Immature natural killer cell (primary cell): ENCODE measurements at regions not wholly inside any gene's neighbourhood (a gene's known extent, or its start where the extent isn't known, plus 50 kb on each side); places are given as distances from the start of the nearest gene placed in this dataset.

Experiments used
- DNase-seq, 3 donors: peaks; one replicate each; pipeline ENCODE4 v3.0.0; 2022; ENCODE audit warnings: mixed read lengths in 1 of 3
- H3K27ac Mint-ChIP-seq, 6 donors: one replicate each; pipeline ENCODE4 v1.8.0; 2020; ENCODE audit warnings: mixed read lengths in 6 of 6, mild to moderate bottlenecking in 5 of 6, inconsistent platforms in 4 of 6, moderate library complexity in 3 of 6
- H3K27me3 Mint-ChIP-seq, 3 donors: one replicate each; pipeline ENCODE4 v1.8.0; 2020 to 2021; ENCODE audit warnings: low read depth in 3 of 3, mild to moderate bottlenecking in 3 of 3, mixed read lengths in 3 of 3, moderate library complexity in 3 of 3, inconsistent platforms in 1 of 3
- H3K36me3 Mint-ChIP-seq, 3 donors: one replicate each; pipeline ENCODE4 v1.8.0; 2020; ENCODE audit warnings: mixed read lengths in 3 of 3, inconsistent platforms in 2 of 3, mild to moderate bottlenecking in 2 of 3
- H3K4me1 Mint-ChIP-seq, 2 donors: one replicate each; pipeline ENCODE4 v1.8.0; 2020; ENCODE audit warnings: inconsistent platforms in 2 of 2, mild to moderate bottlenecking in 2 of 2, mixed read lengths in 2 of 2, moderate library complexity in 1 of 2
- H3K4me3 Mint-ChIP-seq, 5 donors: one replicate each; pipeline ENCODE4 v1.8.0; 2020; ENCODE audit warnings: mild to moderate bottlenecking in 5 of 5, mixed read lengths in 5 of 5, inconsistent platforms in 3 of 5, moderate library complexity in 3 of 5
- H3K9me3 Mint-ChIP-seq, 6 donors: one replicate each; pipeline ENCODE4 v1.8.0; 2020; ENCODE audit warnings: mild to moderate bottlenecking in 6 of 6, mixed read lengths in 6 of 6, inconsistent platforms in 4 of 6, moderate library complexity in 3 of 6

DNA sequence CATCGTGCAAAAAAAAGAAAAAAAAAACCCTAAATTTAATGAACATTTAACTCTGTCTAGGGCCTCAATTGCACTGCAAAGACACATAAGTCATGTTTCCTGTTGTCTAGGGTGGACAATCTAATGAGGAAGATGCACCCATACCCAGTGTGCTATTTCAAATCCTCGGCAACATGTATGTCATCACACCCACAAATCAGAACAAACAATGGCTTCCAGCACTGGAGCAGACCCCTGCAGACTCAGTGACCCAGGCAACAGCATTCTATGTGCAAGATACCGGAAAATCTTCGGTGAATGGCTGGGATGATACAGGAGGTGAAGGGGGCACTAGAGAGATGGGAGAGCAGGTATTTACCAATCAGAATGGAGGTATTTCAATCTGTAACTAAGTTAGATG lies 221.7 kb upstream of the XYLT1 start:
- Mint-ChIP-seq H3K4me3 (no peak overlapping the region), H3K4me1 (no peaks in the 10 kb centered on the region), H3K9me3 (no peaks in the 10 kb centered on the region), H3K27ac (no peak overlapping the region), H3K36me3 (no peaks in the 10 kb centered on the region), H3K27me3 (peaks cover 6 to 17% (median 9%) of the 10 kb centered on the region in 3 donors)
- DNase-seq: no peak

DNA sequence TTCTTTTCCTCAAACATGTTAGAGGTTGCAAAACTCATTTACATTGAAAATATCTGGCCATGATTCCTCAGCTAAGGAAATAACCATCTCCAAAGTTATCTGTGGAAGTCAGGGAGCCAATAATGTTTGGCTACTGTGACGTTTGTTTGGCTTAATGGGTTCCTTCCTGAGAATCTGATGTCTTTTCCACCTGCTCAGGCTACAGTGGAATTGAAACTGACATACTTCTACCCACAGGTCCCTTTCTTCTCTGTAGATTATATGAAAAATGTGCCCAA lies 221.1 kb upstream of the XYLT1 start:
- no peak overlapping the region for H3K27ac Mint-ChIP-seq
- no peak for DNase-seq
- H3K9me3 Mint-ChIP-seq: no peaks in the 10 kb centered on the region
- H3K36me3 Mint-ChIP-seq: no peaks in the 10 kb centered on the region
- peaks cover 2 to 12% (median 9%) of the 10 kb centered on the region in 3 donors for H3K27me3 Mint-ChIP-seq
- no peaks in the 10 kb centered on the region for H3K4me1 Mint-ChIP-seq
- H3K4me3 Mint-ChIP-seq: no peak overlapping the region

DNA sequence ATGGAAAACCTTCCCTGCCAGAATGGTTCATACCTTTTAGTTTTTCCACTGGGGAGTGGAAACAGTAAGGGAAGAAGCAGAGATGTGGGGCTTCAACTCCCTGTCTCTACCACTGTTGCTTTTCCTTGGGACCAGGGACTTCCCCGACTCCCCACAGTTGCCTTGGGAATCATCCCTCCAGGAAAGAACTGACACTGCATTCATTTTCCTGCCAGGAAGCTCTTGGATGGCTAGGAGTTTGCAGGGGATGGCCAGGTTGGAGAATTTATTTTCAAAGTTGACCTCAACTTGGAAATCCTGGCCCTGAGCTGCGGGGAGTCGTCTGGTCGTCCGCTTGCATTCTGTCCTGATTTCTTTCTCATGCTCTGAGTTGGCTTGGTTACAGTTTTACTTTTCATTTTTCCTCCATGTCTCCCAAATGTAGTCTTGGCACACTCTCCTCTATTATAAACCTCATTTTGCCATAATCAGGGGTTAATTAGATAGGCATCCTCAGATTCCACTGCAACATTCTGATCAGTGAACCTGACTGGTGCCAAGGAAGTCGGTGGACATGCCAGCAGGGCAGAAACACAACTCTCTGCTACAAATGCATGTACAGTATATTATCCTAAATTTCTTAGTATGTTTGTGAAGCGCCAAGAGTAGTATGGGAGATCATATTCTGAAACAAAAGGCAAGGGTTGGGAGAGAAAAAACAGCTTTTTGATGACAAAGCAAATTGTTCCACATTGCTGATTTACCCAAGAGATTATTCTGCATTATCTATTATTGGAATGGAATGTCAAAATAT lies 220.5 kb upstream of the XYLT1 start:
- Mint-ChIP-seq H3K4me3 (no peak overlapping the region), H3K9me3 (no peaks in the 10 kb centered on the region), H3K4me1 (no peaks in the 10 kb centered on the region), H3K27me3 (peaks cover 2 to 12% (median 9%) of the 10 kb centered on the region in 3 donors), H3K27ac (no peak overlapping the region), H3K36me3 (no peaks in the 10 kb centered on the region)
- no peak for DNase-seq

DNA sequence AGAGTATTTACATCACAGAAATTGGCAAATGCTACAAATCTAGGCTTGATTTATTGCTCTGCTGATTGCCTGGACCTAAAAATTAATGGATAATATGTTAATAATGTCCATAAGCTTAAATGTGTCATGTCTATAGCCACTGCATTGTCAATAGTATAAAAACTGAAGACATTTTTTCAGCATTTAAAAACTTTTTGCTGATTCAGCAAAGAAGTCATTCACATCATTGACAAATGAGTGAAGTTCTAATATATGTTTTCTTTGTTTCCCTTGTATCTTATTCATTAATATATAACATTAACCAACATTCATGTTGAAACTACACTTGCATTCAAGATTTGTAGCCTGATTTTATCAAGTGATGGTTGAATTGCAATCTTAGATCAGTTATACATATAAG lies 214.7 kb upstream of the XYLT1 start:
- Mint-ChIP-seq H3K9me3 (peaks cover 0 to 4% (median 2%) of the 10 kb centered on the region in 6 donors), H3K27me3 (peaks cover 2 to 6% (median 4%) of the 10 kb centered on the region in 3 donors), H3K4me1 (no peaks in the 10 kb centered on the region), H3K27ac (no peak overlapping the region), H3K4me3 (no peak overlapping the region), H3K36me3 (no peaks in the 10 kb centered on the region)
- no peak for DNase-seq

DNA sequence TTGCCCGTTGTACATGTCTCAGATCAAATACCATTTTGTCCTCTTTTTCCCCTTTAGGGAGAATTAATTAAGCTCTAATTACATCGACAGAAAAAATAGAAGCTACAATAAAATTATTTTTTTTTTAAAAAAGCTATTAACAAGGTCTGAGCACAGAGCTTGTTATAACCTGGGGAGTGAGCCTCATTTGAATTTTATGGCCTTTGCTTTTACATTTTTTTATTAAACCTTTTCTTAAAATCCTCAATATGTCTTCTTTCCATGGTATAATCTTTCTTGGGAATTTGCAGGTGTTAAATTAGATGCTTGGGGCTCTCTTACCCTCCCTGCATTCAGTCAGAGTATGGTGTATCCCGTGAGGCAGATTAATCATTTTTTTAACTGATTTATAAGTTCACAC lies 212.5 kb upstream of the XYLT1 start:
- Mint-ChIP-seq H3K36me3 (peaks cover 0 to 4% (median 0%) of the 10 kb centered on the region in 3 donors), H3K27ac (no peak overlapping the region), H3K9me3 (peaks cover 0 to 11% (median 4%) of the 10 kb centered on the region in 6 donors), H3K4me1 (no peaks in the 10 kb centered on the region), H3K27me3 (peaks cover 1 to 8% (median 2%) of the 10 kb centered on the region in 3 donors), H3K4me3 (no peak overlapping the region)
- DNase-seq: no peak

DNA sequence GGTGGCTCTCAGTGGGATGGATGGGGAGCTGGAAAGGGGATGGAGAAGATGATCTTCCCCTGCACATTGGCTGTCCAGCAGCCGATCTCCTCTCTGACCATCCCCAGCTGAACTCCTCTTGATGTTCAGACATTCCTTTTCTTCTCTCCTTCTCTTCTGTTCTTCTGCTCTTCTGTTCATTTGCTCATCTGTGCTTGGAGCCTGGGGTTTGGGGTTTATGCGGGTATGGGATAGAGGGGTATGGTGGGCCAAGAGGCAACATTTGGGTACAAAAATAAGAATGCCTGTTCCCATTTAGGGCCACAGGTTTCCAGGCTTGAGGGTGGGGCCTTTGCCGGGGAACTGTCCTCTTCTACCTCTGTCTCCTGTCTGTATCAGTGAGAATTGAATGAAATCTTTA lies 205.4 kb upstream of the XYLT1 start:
- Mint-ChIP-seq H3K4me3 (no peak overlapping the region), H3K27ac (no peak overlapping the region), H3K4me1 (no peaks in the 10 kb centered on the region), H3K9me3 (peaks cover 0 to 11% (median 6%) of the 10 kb centered on the region in 6 donors), H3K27me3 (peaks cover 5 to 10% (median 9%) of the 10 kb centered on the region in 3 donors), H3K36me3 (peaks cover 0 to 4% (median 0%) of the 10 kb centered on the region in 3 donors)
- no peak for DNase-seq

DNA sequence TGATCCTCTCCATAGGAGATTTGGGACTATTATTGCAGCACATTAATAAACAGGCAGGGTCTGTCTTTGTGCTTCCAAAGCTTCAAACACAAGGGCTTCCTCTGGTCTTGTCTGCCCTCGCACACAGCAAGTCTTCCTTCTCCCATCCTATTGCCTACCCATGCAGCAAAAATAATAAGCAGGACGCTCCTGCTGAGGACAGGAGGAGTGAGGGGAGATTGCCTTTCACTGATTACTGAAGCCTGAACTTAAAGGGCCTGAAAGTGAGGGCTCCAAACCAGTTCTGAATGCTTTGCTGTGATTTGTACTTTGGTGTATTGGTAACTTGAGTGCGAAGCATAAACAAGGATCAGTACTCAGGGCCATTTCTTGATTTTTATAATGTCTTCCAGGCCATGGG lies 197.6 kb upstream of the XYLT1 start:
- H3K4me3 Mint-ChIP-seq: no peak overlapping the region
- no peak for DNase-seq
- H3K36me3 Mint-ChIP-seq: no peaks in the 10 kb centered on the region

DNA sequence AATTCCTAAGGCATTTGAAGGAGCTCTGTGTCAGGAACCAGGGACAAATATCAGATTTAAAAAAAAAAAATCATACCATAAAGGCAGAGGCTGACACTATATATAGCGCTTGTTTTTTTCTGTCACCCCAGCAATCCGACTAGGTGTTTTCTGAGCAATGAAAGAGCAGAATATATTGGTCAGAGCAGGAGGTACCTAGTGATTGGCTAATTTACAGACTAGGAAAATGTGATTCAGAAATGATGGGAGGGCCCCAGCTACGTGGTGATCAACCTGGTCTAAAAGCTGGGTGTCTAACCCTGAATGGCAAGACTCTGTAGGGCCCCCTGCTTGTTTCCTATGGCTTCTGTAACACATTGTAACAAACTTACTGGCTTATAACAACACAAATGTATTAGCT lies 195.5 kb upstream of the XYLT1 start:
- no peak for DNase-seq
- H3K36me3 Mint-ChIP-seq: no peaks in the 10 kb centered on the region
- no peaks in the 10 kb centered on the region for H3K9me3 Mint-ChIP-seq
- no peak overlapping the region for H3K4me3 Mint-ChIP-seq
- H3K27me3 Mint-ChIP-seq: peaks cover 0 to 9% (median 2%) of the 10 kb centered on the region in 3 donors
- no peak overlapping the region for H3K27ac Mint-ChIP-seq
- no peaks in the 10 kb centered on the region for H3K4me1 Mint-ChIP-seq

More for the DNA sequence above, 197.6 kb upstream of the XYLT1 start:
- Mint-ChIP-seq H3K4me1 (no peaks in the 10 kb centered on the region), H3K27ac (no peak overlapping the region), H3K27me3 (peaks cover 4 to 7% (median 7%) of the 10 kb centered on the region in 3 donors), H3K9me3 (no peaks in the 10 kb centered on the region)

DNA sequence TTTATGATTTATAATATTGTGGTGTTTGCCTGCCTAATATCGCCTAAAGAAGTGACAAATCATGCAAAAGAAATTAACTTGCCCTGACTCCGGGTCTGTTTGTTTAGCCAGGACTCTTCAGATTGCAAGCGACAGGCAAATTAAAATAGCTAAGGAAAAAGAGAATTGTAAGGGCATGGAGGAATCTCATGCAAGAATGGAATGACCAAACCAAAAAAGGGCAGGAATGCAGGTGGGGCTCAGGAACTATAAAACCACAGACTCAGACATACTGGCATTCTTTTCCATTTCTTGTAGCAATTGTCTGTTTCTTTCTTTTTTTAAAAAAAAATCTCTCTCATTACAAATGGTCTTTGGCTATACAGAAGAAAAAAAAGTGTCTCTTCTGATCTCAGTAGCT lies 188.1 kb upstream of the XYLT1 start:
- Mint-ChIP-seq H3K4me1 (no peaks in the 10 kb centered on the region), H3K27ac (no peak overlapping the region), H3K27me3 (peaks cover 7 to 11% (median 9%) of the 10 kb centered on the region in 3 donors), H3K4me3 (no peak overlapping the region), H3K9me3 (no peaks in the 10 kb centered on the region), H3K36me3 (no peaks in the 10 kb centered on the region)
- no peak for DNase-seq

DNA sequence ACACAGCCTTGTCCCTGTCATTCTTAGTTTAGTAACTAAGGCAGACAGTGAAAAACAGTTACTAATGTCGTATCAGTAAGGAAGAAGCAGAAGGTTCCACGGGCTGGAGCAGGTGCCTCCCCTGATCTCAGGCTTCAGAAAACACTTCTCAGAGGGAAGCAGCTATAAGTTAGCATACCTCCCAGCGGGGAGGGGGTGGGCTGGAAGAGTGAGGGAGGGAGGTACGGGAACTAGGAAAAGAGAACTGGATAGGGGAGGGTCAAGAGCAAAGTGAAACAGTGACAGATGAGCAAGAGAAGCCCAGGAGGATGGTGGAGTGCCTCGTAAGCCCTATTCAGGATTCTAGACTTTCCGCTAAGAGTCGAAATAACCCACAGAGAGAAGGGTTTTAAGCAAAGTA lies 186.3 kb upstream of the XYLT1 start:
- peaks cover 7 to 11% (median 9%) of the 10 kb centered on the region in 3 donors for H3K27me3 Mint-ChIP-seq

DNA sequence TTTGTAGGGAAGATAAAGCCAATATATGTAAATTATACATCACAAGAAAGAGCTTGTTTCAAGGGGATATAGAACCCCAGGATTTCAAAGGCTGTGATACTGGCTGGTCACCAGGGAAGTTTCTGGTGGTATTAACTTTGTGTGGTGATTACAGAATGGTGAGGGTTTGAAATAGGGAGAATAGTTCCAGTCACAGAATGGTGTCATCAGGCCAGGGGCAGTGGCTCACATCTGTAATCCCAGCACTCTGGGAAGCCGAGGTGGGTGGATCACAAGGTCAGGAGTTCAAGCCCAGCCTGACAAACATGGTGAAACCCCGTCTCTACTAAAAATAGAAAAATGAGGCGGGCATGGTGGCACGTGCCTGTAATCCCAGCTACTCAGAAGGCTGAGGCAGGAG lies 183.8 kb upstream of the XYLT1 start:
- Mint-ChIP-seq H3K36me3 (no peaks in the 10 kb centered on the region), H3K27me3 (peaks cover 5 to 9% (median 8%) of the 10 kb centered on the region in 3 donors), H3K9me3 (no peaks in the 10 kb centered on the region), H3K27ac (no peak overlapping the region), H3K4me3 (no peak overlapping the region), H3K4me1 (no peaks in the 10 kb centered on the region)
- no peak for DNase-seq

More for the DNA sequence above, 186.3 kb upstream of the XYLT1 start:
- Mint-ChIP-seq H3K36me3 (no peaks in the 10 kb centered on the region), H3K27ac (no peak overlapping the region), H3K9me3 (no peaks in the 10 kb centered on the region), H3K4me1 (no peaks in the 10 kb centered on the region), H3K4me3 (no peak overlapping the region)
- no peak for DNase-seq

DNA sequence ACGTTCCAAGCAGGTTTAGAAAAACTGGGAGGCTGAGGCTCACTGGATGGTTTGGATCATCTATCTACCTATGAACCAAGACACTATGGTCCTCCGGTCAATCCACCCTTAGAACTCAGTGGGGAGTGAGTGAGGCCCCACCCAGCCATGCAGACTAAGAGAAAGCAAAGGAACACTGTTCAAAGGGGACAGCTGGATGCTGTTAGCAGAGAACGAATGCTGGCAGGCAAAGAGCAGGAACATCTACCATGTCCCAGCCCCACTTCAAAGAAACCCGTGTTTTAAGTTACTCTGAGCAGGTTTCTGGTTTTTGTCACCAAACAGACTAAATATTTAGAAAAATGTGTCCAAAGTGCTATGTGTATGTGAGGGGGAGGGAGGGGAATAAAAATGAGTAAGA lies 183.4 kb upstream of the XYLT1 start:
- H3K4me1 Mint-ChIP-seq: no peaks in the 10 kb centered on the region
- H3K27me3 Mint-ChIP-seq: peaks cover 5 to 9% (median 8%) of the 10 kb centered on the region in 3 donors
- no peak overlapping the region for H3K4me3 Mint-ChIP-seq
- H3K27ac Mint-ChIP-seq: no peak overlapping the region
- DNase-seq: no peak
- no peaks in the 10 kb centered on the region for H3K36me3 Mint-ChIP-seq
- H3K9me3 Mint-ChIP-seq: no peaks in the 10 kb centered on the region

DNA sequence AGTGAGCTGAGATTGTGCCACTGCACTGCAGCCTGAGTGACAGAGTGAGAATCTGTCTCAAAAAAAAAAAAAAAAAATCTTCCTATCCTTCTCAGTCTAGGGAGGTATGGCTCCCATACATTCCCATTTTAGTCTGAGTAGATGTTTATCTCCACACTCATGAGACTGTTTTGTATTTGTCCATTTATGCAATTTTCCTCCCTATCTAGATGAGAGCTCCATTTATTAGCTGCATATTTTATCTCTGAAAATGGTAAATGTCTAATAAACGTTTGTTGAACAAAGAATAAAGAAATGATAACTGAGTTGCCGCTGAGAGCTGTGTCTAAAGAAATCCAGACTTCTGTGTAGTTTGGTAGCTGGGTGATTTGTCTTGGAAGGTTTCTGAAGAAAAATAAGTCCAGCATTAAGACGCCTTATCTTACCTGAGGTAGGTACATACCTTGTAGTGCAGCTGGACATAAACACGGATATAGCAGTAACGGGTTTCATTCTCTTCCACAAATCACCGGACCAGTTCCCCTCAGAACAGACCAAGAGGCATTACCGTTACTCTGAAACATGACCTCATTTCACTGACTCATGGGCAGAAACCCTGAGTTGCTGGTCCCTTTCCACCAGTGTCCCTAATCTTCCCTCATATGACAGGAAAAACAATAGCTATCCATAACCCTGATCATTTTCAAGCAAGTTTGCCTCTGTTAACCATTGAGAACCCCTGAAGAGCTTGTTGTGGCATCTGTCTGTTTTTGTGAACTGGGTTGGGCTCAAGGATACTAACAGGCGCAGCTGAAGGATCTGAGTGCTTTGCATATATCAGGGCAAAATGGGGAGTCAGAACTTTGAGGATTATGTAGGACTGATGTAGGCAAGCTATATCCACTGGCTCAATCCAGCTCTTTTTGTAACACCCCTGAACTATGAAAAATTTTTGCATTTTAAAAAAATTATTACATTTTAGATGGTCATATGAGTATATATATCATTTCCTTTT lies 177.4 kb upstream of the XYLT1 start:
- DNase-seq: no peak
- H3K27me3 Mint-ChIP-seq: peaks cover 0 to 3% (median 3%) of the 10 kb centered on the region in 3 donors
- H3K27ac Mint-ChIP-seq: no peak overlapping the region
- H3K36me3 Mint-ChIP-seq: peaks cover 0 to 3% (median 0%) of the 10 kb centered on the region in 3 donors
- H3K9me3 Mint-ChIP-seq: peaks cover 0 to 4% (median 0%) of the 10 kb centered on the region in 6 donors
- no peaks in the 10 kb centered on the region for H3K4me1 Mint-ChIP-seq
- H3K4me3 Mint-ChIP-seq: no peak overlapping the region

DNA sequence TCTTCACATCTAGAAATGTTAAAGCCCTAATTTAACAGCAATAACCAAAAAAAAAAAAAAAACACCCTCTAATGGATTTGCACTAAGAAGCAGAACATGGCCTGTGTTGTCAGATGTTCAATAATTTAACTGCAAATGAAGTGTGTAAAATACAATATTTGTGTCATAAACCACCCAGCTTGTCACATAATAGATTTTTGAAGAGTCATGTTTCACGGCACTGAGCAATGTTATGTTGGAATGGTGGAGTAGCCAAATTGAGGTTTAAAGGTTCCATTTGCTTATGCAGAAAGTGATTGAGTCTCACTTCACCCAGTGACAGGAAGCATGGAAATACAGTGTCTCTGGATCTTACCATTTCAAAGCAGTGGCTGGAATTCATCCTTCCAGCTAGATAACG lies 173.2 kb upstream of the XYLT1 start:
- Mint-ChIP-seq H3K27ac (no peak overlapping the region), H3K27me3 (peaks cover 0 to 5% (median 4%) of the 10 kb centered on the region in 3 donors), H3K36me3 (peaks cover 0 to 3% (median 0%) of the 10 kb centered on the region in 3 donors), H3K4me3 (no peak overlapping the region), H3K9me3 (peaks cover 0 to 4% (median 0%) of the 10 kb centered on the region in 6 donors), H3K4me1 (no peaks in the 10 kb centered on the region)
- DNase-seq: no peak
